Sigmoid colon (tissue), 4 donors: ENCODE measurements at regions not wholly inside any gene's neighbourhood (a gene's known extent, or its start where the extent isn't known, plus 50 kb on each side); places are given as distances from the start of the nearest gene placed in this dataset.

Source experiments
- CTCF ChIP-seq, 4 experiments: fragments of 450-650 bp in 3 of 4; fragments of 200-600 bp in 1 of 4; IDR thresholded peaks; one replicate each; pipeline ENCODE4 v1.5.1; 2016 to 2019; ENCODE audit warnings: antibody characterized with exemption in 4 of 4, mild to moderate bottlenecking in 3 of 4, moderate library complexity in 2 of 4
- POLR2A ChIP-seq, 2 donors: fragments of 450-650 bp; IDR thresholded peaks; one replicate each; pipeline ENCODE4 v1.6.1; 2016; ENCODE audit warnings: antibody characterized with exemption in 2 of 2, mild to moderate bottlenecking in 2 of 2, moderate library complexity in 2 of 2
- POLR2AphosphoS5 ChIP-seq, 4 donors: sonication (generic); formaldehyde crosslinking; IDR thresholded peaks; one replicate each; pipeline ENCODE4 v1.6.1; 2017; ENCODE audit warnings: antibody characterized with exemption in 4 of 4

DNA sequence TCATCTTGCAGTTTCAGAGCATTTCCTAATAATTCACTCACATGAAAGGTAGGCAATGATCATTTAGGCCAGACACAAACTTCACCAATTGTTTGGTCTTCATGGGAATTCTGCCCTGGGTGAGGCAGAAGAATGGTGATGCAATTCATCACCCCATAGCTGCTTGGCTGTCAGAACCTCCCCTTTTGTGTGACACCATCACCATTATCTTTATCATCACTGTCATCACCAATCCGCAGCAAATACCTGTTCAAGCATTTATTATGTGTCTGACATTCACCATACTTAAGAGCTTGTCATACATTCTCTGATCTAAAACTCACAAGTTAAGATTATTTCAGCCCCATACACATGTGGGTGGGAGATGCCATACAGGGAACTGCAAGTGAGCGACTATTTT lies 799.5 kb upstream of the LRRN3 start:
- no peak for TF ChIP-seq CTCF (IDR thresholded peaks at IDR 0.05)
- TF ChIP-seq POLR2AphosphoS5 (IDR thresholded peaks at IDR 0.05), result no peak
- no peak for TF ChIP-seq POLR2A (IDR thresholded peaks at IDR 0.05)
